Cerebellar cortex (tissue), 1 donor: ENCODE measurements at regions not wholly inside any gene's neighbourhood (a gene's known extent, or its start where the extent isn't known, plus 50 kb on each side); places are given as distances from the start of the nearest gene placed in this dataset.

Source experiments
- DNase-seq: peaks from one replicate; pipeline ENCODE4 v3.0.0-alpha.2; 2015; ENCODE audit warnings: low spot score

DNA sequence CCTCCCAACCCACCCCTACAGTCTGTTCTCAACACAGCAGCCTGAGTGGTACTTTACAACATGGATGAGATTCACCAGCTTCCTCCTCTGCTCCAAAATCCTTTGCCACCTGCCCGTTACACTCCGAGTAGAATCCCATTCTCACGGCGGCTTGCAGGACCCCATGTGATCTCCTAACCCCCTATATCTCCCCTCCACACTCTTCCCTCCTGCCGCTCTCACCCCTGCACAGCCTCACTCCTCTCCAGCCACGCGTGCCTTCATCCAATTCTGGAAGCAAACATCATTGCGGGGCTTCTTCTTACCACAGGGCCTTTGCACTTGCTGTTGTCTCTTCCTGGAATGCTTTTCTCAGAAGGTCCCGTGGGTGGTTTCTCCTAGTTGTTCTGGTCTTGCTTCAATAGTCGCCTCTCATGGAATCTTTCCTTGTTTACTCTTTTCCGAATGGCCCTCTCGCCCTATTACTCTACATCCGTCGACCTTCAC, 472.3 kb downstream of the CDH26 start:
- DNase-seq, result no peak

DNA sequence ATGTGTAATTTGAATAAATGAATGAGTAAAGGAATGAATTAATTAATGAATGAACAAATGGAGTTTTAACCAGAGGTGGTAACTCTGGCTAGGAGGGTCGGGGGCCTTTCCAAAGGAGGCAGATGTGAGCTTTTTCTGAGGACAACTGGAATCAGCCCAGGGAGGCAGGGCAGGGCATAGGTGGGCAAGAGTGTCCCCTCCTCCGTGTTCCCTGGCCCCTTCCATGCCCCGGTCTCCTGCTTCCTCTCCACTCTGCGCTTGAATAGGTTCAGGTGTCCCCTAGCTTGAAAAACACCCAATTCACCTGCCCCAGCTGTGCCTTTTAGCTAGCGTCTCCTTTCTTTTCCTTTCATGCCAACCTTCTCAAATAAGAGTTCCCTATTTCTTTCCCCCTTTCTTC, 473.1 kb downstream of the CDH26 start:
- no peak for DNase-seq

DNA sequence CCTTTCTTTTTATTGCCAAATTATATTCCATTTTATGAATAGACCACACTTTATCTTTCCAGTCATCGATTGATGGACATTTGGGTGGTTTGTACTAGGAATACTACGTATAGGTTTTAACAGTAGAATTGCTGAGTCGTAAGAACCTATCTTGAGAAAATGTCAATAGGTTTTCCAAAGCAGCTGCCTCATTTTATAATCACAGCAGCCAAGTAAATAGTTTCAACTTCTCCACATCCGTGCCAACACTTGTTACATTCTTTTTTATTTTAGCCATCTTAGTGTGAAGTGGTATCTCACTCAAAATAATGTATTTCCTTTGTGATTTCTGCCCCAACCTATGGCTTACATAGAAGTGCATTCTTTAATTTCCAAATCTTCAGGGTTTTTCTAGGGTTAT, 479.2 kb downstream of the CDH26 start:
- DNase-seq, result no peak

DNA sequence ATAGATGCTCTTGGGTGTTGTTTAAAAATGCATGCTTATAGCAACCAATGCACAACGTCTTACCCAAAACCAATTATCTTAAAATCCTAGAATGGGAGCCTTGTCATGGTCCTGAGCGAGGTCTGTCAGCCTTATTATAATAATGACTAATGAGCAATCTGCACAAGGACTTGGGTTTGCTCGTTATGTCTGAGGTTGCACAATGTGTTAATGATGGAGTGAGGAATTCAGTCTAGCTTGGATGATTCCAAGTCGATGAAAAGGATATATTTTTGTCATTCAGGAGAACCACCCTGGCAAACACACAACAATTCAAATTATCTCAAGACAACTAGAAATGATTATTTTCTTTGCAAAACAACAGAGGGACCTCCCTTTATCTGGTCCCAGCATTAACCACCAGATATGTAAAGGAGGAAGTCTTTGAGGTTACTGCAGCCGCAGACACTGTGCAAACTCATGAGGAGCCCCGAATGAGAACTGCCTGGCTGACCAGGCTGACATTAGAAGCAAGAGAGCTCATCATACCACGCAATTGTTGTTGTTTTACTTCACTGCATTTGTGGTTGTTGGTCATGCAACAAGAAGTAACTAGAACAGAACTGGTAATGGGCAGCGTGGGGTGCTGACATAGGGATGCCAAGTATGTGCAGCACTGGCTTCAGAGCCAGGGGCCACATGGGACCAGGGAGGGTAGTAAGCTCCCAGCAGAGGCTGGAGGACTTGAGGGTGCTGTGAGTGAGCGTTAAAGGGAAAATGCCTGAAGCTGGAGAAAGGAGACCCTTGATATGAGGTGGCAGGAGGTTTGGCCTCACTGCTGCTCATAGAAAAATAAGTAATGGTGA, 488.3 kb downstream of the CDH26 start:
- no peak for DNase-seq

DNA sequence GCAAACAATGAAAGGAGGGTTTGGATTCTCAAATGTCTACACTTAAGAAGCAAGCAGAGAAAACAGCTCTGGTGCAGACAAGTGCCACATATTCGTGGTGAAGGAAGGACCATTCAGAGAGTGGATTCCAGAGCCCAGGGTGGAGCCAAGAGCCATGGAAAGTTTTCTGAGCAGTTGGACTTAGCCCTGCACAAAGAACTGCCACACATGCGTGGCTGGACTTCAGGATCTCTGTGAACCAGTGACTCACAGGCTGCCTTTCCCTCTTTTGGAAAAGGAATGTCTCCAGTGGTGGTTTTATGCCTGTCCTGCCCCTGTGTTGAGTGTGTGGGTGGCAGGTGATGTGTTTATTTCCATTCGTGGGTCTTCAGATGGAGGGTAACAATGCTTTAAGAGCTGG, 489.5 kb downstream of the CDH26 start:
- no peak for DNase-seq

DNA sequence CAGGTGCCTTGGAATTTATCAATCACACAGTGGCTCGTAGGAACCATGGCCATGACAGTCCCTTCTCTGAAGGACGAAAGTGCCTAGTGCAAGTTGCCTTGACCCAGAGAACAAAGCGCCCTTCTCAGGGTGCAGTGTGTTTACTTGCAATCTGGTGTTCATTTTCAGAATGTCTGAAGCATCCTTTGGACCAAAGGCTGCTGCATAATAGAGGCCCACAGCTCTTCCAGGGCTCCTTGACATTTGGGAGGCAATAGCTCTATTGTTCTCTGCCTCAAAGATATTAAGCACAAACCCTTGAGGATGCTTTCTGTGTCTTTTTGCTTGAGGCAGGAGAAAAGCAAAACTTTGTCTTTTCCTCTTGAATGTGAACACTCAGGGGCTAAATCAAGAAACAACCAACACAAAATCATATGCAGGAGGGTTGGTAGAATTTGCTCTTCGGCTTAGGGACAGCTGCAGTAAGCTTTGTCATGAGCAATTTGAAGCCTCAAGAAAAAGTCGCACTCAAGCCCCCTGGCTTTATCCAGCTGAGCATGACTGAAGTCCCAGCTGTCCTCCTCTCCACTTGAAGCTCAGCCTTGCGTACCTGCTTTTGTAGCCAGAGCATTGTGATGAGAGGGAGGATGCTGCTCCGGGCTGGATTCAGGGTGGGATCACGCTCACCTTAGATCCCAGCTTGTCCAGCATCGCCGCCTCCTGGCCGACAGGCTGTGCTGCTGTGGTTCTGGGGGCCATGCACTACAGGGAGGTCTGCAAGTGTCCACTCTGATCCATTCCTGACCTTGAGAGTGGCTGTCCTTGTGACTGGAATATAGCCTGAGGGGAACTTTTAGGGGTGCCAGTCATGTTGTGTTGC, 495.4 kb downstream of the CDH26 start:
- DNase-seq, result no peak

DNA sequence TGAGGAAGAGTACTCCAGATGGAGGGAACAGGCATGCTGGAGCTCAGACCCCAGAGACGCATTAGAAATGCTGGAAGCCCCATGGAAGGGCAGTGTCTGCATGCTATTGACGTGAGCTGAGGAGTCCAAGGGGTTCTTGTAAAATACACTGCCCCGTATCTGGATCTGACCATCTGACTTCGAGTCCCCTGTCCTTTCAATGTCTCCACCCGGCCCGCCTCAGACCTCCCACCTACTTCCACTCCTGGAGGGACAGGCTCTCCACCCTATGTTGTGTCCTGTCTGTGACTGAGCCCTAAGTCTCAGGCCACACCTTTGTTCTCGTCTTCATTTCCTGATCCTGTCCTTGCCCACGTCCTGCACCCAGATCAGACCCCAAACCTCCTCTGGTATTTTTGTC, 496.3 kb downstream of the CDH26 start:
- no peak for DNase-seq

DNA sequence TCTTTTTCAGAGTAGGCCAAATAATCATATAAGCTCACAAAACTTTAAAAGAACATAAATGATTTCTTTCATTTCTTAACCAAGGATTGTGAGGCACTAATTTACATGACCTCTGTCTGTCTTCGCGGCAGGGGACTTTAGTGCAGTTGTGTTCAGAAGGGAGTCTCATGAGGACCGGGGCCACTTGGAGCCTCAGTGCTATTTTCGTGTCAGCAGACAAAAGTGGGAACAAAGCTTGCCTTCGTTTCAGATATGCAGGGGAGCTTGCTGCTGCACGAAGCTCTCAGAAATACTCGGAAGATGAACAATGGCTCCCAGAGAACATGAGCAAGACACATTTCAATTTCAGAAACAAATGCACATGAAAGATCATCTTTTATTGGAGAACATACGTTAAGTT, 497.0 kb downstream of the CDH26 start:
- DNase-seq, result no peak

DNA sequence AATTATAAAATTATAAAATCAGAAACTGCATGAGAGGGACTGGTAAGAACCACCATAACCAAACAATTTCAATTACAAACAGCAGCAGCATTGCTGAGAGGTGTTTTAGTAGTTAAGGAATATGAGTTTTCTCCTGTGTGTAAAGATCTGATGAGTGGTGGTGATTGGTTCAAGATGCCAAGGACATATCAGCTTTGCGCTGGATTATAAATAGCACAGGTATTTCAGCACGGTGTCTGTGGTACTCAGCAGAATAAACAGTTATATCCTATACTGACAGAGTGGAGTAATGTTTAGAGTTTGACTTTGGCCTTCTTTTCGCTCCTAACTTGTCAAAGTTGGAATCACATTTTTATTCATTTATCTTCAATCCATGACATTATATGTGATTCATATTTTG, 501.0 kb downstream of the CDH26 start:
- no peak for DNase-seq

DNA sequence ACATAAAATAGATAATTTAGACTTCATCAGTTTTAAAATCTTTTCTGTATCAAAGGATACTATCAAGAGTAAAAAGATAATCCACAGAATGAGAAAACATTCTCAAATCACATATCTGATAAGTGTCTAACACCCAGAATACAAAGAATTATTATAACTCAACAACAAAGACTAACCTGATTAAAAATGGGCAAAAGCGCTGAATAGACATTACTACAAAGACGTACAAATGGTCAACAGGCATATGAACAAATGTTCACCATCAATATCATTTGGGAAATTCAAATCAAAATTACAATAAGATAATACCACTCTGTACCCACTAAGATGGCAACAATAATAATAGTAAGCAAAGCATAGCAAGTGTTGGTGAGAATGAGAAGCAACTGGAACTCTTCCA, 503.8 kb downstream of the CDH26 start:
- DNase-seq, result no peak

DNA sequence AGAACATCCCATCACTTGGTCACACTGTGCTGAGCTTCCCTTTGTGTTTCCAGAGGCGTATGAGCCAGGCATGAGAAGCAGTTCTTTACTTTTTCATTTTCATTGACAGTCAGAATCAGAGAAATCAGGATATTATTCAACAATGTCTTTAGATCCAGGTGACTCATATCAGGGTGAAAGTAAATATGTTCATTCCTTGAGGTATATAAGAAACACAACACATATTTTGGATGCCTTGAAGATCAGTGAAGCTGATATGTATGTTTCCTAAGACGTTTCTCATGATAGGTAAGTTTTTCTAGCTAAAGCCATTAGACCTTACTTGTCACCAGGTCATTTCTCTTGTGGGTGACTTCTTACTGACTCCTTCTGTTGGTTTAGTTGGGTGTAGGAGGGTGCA, 505.6 kb downstream of the CDH26 start:
- DNase-seq, result no peak

DNA sequence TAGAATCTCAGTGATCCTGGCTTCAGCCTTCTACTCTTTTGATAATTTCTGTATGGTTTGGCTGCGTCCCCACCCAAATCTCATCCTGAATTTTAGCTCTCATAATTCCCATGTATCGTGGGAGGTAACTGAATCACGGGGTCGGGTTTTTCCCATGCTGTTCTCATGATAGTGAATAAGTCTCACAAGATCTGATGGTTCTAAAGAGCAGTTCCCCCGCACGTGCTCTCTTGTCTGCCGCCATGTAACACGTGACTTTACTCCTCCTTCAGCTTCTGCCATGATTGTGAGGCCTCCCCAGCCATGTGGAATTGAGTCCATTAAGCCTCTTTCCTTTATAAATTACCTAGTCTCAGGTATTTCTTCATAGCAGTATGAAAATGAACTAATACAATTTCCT, 507.2 kb downstream of the CDH26 start:
- no peak for DNase-seq

DNA sequence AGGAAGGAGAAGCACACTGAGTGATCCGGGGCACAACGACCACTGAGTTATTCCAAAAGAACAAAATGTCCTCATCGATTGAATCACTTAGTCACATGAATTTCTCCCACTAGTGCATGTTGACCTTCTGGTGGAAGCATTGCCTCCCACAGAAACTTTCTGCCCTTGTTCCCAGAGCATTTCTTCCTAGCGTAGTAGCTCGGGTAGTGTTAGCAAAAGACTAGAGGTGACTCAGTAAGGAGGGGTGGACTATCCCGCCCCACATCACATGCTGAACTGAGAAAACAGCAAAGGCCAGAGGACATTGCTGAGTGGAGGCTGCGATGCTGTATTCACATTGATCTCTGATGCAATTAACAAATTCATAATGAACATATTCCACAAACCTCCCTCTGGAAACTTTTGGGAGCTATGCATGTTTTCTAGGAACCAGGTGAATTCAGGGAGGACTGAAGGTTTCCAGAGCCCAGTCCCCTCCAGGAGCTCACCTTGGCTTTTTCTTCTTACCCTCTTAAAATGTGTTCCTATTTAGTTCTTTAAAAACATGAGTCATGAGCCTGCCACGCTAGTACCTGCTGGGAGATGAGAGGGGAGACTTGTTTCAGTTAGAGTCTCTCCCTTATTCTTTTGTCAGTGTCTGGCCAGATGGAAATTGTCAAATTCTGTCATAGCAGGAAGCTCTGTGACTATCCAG, 507.9 kb downstream of the CDH26 start:
- DNase-seq, result no peak

DNA sequence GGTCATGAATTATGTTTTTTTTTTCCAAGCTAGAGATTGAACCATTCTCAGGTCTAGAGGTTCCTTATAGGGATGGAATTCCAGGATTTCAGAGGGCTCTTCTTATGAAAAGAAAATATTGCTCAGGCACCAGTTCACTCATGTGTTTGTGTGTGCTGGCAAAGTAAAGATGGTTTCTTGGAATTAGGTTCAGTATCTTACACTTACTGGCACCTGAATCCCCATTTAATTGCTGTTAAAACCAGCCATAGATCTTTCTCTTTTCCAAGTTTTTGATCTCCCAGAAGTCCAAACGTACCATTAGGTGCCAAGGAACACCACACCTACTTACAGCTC, 508.4 kb downstream of the CDH26 start:
- DNase-seq, result no peak

DNA sequence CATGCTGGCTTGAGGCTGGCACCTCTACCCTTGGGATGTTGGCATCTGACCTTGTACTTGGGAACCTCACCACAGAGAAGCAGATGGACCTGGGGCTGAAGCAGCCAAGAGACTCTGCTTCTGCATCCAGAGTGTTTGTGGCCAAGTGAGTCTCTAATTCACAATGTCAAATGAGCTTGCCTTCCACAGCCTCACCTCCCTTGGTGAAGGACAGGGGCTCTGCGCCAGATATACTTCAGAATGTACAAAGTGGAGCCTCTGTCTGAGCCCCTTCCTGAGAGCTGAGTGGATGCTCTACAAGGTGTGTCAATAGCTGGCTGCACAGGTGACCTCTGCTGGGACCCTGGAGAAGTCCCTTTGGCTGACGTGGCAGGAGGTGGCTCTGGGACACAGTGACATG, 508.9 kb downstream of the CDH26 start:
- peak; percentile 47 for DNase-seq

DNA sequence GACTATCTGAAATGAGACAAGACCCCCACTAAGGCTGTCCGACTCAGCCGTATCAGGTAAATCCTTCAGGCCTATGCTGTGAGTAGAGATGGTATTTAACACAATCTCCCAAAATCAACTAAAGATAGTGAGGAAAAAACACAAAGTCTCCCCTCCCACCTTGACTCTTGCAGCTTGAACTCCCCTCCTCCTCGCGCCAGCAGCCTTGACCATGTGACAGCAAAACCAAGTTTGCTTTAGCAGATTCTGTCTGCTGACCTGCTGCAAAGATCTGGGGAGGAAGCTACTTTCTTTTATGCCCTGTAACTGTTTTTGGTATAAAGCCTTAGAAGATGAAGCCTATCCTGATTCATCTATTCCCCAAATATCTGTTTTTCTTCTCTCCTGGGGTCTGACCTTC, 509.5 kb downstream of the CDH26 start:
- DNase-seq, result no peak

DNA sequence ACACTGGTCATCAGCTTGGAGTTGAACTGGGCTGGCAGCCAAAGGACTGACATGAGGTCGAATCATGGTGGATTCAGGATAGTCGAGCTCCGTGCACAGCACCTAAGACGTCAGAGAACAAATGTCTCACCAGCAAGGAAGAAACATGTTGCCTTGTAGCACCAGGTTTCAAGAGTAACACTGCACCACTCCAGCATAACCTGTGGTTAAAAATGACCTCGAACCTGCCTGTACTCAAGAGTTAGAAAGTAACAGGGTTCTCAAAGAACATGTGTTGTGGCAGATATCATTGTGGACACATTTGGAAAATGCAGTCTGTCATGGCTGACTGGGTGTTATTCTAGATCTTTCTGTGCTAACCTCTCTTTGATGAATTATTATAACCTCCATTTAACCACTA, 511.6 kb downstream of the CDH26 start:
- DNase-seq, result no peak

DNA sequence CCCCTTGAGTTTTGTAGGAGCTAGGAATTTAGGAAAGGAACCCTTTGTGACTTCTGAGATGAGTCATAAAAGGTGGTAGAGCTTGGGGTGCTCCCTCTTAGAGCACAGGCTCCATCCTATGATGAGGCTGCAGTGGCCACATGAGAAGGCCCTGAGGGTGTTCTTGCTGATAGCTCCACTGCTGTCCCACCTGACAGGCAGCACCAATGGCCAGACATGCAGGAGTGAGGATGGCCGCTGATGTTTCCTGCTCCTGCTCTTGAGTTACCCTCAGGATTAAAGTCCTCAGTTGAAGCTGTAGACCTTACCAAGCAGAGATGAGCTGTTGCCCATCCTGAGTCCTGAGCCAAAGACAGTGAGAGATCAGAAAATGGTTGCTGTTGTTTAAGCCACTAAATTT, 512.1 kb downstream of the CDH26 start:
- DNase-seq, result no peak

DNA sequence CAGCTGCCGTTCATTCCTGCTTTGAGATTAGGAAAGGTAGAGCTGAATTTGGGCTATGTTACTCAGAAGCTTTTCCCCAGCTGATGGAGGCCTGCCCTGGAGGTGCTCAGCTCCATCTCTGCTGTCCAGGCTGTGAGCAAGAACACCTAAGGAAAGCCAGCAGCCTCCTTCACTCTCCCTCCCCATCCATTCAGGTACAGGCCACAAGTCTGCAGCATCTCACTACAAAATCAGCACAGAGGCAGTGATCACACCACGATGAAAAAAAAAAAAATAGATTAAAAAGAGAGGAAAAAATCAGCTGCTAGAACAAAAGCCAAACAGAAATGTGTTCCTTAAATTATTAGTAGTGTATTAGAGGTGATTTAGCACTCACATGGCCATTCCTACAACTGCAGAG, 515.0 kb downstream of the CDH26 start:
- DNase-seq, result no peak

DNA sequence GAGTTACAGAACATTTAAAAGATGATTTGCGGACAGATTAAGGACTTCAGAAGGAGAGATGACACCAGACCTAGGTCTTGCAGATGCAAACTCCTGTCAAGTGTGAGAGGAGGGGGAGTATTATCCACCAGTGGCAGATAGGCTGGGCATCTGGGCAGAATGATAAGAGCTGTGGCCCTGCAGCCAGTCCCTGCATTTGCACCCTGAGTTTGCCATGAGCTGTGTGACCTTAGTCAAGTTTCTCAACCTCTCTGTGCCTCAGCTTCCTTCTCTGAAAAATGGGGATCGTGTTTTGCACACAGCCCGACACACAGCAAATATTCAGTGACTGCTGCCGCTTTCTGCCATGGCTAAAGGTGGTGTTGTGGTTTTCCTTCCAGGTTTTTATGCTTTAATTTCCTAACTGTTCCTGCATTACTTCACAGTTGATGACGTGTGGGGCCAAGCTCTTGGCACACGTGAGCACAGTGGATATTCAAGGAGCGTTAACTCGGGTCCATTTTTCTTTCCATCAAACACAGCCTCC, 516.2 kb downstream of the CDH26 start:
- no peak for DNase-seq

DNA sequence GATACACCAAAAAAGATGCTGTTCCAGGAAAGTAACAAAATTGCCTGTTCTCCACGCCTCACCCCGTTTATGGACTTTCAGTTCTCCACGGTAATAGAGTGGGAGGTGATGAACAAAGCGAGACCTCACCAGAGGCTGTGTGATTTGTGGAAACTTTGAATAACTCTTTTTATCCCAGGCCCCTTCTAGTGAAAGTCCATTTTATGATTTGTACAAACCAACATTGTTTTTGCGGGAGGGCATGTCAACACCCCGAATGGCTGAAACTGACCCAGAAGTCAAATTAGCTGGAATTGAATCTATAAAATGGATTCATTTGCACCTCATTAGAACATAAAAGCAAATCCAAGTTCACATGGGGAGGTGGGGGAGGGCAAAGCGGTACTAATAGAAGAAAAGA, 517.8 kb downstream of the CDH26 start:
- no peak for DNase-seq

DNA sequence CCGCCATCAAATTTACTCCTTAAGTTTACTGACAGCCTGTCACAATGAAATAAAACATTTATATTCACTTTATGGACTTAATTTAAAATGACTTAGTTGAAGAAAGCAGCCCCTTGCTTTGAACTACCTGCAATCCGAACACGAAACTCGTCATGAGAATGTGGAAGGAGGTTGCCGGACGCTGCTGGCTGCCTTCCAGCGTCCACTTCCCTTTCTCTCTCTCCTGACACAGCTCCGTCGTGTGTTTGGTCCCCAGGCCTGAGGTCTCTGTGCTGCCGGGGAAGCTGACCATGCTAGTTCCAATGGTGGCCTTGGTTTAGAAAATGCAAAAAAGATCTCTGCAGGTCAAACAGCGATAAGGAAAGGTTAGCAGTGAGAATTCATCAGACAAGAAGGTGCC, 519.7 kb downstream of the CDH26 start:
- DNase-seq, result no peak

DNA sequence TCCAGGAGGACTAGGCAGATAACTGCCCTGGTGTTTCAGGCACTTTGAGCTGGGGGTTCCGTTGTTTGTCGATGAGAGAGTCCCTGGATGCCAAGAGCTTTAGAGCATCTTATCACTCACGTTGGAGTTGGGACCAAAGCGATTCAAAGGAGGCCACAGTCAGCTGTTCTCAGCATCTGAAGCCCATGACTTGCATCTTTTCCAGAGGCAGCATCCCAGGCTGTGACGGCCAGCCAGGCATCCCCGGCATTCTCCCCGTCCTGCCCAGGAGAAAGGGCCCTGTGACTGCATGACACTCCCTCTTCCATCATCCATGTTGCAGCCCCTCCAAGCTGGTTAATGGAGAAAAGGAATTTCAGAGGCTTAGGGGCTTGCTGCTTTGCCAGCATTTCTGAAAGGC, 520.3 kb downstream of the CDH26 start:
- no peak for DNase-seq
